Heart left ventricle (tissue), 13 donors: ENCODE measurements at regions not wholly inside any gene's neighbourhood (a gene's known extent, or its start where the extent isn't known, plus 50 kb on each side); places are given as distances from the start of the nearest gene placed in this dataset.

ENCODE experiments used
- POLR2A ChIP-seq, 2 donors: fragments of 450-650 bp; IDR thresholded peaks; one replicate each; pipeline ENCODE4 v1.6.1; 2017; ENCODE audit warnings: antibody characterized with exemption in 2 of 2, mild to moderate bottlenecking in 2 of 2, moderate library complexity in 2 of 2
- TF ChIP-seq, protein P1 (sequence below), 12 donors: fragments of 200-600 bp; sonication (generic) in 4 of 12; IDR thresholded peaks; one replicate each; pipeline versions ENCODE4 v1.5.0 to v1.8.0; 2018 to 2022; ENCODE audit warnings: antibody characterized with exemption in 12 of 12, mild to moderate bottlenecking in 5 of 12
- donor health status: ischemic (EF 13 %, LVEDD 7.1; RV severe dilation, severe dysfunction).
- donor health status: DM: no; HTN: yes; CAD: no.
- donor health status: DM: no; HTN: no; CAD: no.
- donor health status: ischemic (EF 25% LVEDD 6.9; RV normal size, moderate dysfunction).
- donor health status: ischemic (EF 25% LVEDD 5.7; RV mildly dilated, moderate dysfunction).
- donor health status: ischemic (EF 35%, LVEDD 5.7; RV mildly dilated, moderate dysfunction).
- donor health status: nonischemic (EF 11% LVEDD 7.7; RV severe dilation, severe dysfunction).
- donor health status: DM: yes; HTN: yes; CAD: no.
- donor health status: PGD.
- donor health status: ischemic (EF 29% LVEDD 5.4; RV normal size, mild dysfunction).
- donor health status: nonischemic (EF 23%, LVEDD 6.1; RV moderate dilation, normal function).

- TF ChIP-seq, protein P1, sequence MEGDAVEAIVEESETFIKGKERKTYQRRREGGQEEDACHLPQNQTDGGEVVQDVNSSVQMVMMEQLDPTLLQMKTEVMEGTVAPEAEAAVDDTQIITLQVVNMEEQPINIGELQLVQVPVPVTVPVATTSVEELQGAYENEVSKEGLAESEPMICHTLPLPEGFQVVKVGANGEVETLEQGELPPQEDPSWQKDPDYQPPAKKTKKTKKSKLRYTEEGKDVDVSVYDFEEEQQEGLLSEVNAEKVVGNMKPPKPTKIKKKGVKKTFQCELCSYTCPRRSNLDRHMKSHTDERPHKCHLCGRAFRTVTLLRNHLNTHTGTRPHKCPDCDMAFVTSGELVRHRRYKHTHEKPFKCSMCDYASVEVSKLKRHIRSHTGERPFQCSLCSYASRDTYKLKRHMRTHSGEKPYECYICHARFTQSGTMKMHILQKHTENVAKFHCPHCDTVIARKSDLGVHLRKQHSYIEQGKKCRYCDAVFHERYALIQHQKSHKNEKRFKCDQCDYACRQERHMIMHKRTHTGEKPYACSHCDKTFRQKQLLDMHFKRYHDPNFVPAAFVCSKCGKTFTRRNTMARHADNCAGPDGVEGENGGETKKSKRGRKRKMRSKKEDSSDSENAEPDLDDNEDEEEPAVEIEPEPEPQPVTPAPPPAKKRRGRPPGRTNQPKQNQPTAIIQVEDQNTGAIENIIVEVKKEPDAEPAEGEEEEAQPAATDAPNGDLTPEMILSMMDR (IDR thresholded peaks at IDR 0.05) = peak in 4 of 12 donors; percentile 13 to 37 (median 24)
- no peak for TF ChIP-seq POLR2A (IDR thresholded peaks at IDR 0.05)
Measured at GRCh38 chr15:35697549-35698299, 151.8 kb upstream of the DPH6 start.
